BJ (cell line): ENCODE measurements at regions not wholly inside any gene's neighbourhood (a gene's known extent, or its start where the extent isn't known, plus 50 kb on each side); places are given as distances from the start of the nearest gene placed in this dataset.

ENCODE experiments used
- CTCF ChIA-PET: fragments of 350-600 bp; formaldehyde crosslinking; extraction: SDS; loops from one replicate; lab custom pipeline; 2021; ENCODE audit warnings: antibody characterized with exemption, inconsistent platforms; lab: Yijun Ruan, JAX
- POLR2A ChIA-PET: fragments of 300-600 bp; sonication (Branson Sonifier 250); formaldehyde crosslinking; extraction: SDS; loops from one replicate; lab custom pipeline; 2021; ENCODE audit warnings: antibody characterized with exemption; lab: Charles Lee
- DNase-seq: peaks from one replicate; pipeline ENCODE4 v3.0.0-alpha.2; 2011; ENCODE audit warnings: low read depth
- H3K27me3 ChIP-seq: 2 replicates; pipeline ENCODE4 v1.6.0; 2011; ENCODE audit warnings: low read length; ENCODE audit not compliant: control insufficient read depth, insufficient read depth
- H3K36me3 ChIP-seq: 2 replicates; pipeline ENCODE4 v1.5.1; 2011; ENCODE audit warnings: low read length; ENCODE audit not compliant: control insufficient read depth, insufficient read depth
- H3K4me3 ChIP-seq: 2 replicates; pipeline ENCODE4 v1.5.1; 2011; ENCODE audit warnings: low read depth, mild to moderate bottlenecking, control low read depth, low read length
- CTCF ChIP-seq: IDR thresholded peaks from 2 replicates; pipeline ENCODE4 v1.5.1; 2011; ENCODE audit warnings: low read depth, mild to moderate bottlenecking, control low read depth, inconsistent platforms, low read length, moderate library complexity; ENCODE audit not compliant: insufficient read depth

- POLR2A ChIA-PET: no interaction called here
- Histone ChIP-seq H3K4me3 (no peak overlapping the region), H3K27me3 (no peaks in the 10 kb centered on the region), H3K36me3 (no peaks in the 10 kb centered on the region)
- no peak for TF ChIP-seq CTCF
- DNase-seq: no peak
- CTCF ChIA-PET: no interaction called here
These were observed 179.0 kb downstream of the VCY1B start for GRCh38 chrY:14235070-14235469.

GRCh38 chrY:14238277-14238676 is 182.2 kb downstream of the VCY1B start:
- H3K4me3 ChIP-seq: no peak overlapping the region
- H3K36me3 ChIP-seq: no peaks in the 10 kb centered on the region
- no peak for TF ChIP-seq CTCF
- no peaks in the 10 kb centered on the region for H3K27me3 ChIP-seq
- ChIA-PET POLR2A (no interaction called here), CTCF (interaction anchor here (0.7 kb wide), 1 partner anchor 1287 kb away, joined by 3 read pairs; no protein-coding TSS in a partner anchor)
- DNase-seq: no peak

- H3K4me3 ChIP-seq: no peak overlapping the region
- TF ChIP-seq CTCF: no peak
- no peak for DNase-seq
- ChIA-PET CTCF (no interaction called here), POLR2A (no interaction called here)
- no peaks in the 10 kb centered on the region for H3K27me3 ChIP-seq
- no peaks in the 10 kb centered on the region for H3K36me3 ChIP-seq
These were observed 190.9 kb downstream of the VCY1B start for GRCh38 chrY:14246948-14247347.

- no peak for DNase-seq
- POLR2A ChIA-PET: no interaction called here
- H3K36me3 ChIP-seq: no peaks in the 10 kb centered on the region
- CTCF ChIA-PET: no interaction called here
- no peaks in the 10 kb centered on the region for H3K27me3 ChIP-seq
- no peak for TF ChIP-seq CTCF
- no peak overlapping the region for H3K4me3 ChIP-seq
These were observed 193.0 kb downstream of the VCY1B start for GRCh38 chrY:14248878-14249576.

- H3K4me3 ChIP-seq: no peak overlapping the region
- POLR2A ChIA-PET: no interaction called here
- no peaks in the 10 kb centered on the region for H3K36me3 ChIP-seq
- no peak for DNase-seq
- H3K27me3 ChIP-seq: no peaks in the 10 kb centered on the region
- CTCF ChIA-PET: no interaction called here
- TF ChIP-seq CTCF: no peak
These were observed 200.2 kb downstream of the VCY1B start for GRCh38 chrY:14255965-14256816.
